NT2/D1 (cell line): ENCODE measurements at regions not wholly inside any gene's neighbourhood (a gene's known extent, or its start where the extent isn't known, plus 50 kb on each side); places are given as distances from the start of the nearest gene placed in this dataset.

Source experiments
- SUZ12 ChIP-seq: IDR thresholded peaks from 2 replicates; pipeline ENCODE4 v1.6.1; 2011; ENCODE audit not compliant: insufficient read length, insufficient read depth; ENCODE audit errors: extremely low read depth
- YY1 ChIP-seq: IDR thresholded peaks from 2 replicates; pipeline ENCODE4 v1.6.1; 2011; ENCODE audit not compliant: insufficient read length, insufficient read depth
- ZNF274 ChIP-seq: IDR thresholded peaks from 2 replicates; pipeline ENCODE4 v1.6.1; 2011; ENCODE audit warnings: mild to moderate bottlenecking, low read depth, low read length

DNA sequence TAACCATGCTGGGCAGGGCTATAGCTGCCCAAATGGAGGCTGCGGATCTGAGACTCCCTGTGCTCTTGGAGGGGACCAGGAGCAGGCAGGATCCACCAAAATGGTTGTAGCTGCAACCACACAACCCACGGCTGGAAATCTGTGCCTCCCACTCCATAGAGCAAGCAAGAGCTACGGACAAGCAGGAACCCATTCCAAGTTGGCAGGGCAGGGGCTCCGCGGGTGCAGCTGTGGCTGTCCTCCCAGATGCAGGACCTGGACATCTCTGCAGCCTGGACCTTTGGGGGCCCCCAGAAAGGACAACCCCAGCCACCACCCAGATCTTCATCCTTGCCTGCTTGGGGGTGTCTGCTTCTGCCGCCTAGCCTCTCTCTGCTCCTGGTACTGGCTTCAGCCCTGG is 154.1 kb upstream of the TRAM1L1 start:
- TF ChIP-seq YY1 (no peak), ZNF274 (no peak), SUZ12 (no peak)
